ENCODE measurements at regions not wholly inside any gene's neighbourhood (a gene's known extent, or its start where the extent isn't known, plus 50 kb on each side); places are given as distances from the start of the nearest gene placed in this dataset.

DNA sequence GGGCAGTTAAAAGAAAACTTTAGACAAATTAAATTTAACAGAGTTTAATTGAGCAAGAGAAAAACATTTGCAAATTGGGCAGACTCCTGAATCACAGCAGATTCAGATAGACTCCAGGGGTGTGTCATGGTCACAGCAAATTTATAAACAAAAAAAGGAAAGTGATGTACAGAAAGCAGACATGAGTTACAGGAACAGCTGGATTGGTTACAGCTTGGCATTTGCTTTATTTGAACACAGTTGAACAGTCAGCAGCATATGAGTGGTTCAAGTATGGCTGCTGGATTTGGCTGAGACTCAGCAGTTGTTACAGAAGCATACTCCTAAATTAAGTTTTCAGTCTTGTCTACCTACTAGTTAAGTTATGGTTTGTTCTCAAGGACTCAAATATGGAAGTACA is 82.3 kb upstream of the NYAP2 start:
- DNase-seq (ENCODE audit: low spot score): no peak
- TF ChIP-seq, protein P1, sequence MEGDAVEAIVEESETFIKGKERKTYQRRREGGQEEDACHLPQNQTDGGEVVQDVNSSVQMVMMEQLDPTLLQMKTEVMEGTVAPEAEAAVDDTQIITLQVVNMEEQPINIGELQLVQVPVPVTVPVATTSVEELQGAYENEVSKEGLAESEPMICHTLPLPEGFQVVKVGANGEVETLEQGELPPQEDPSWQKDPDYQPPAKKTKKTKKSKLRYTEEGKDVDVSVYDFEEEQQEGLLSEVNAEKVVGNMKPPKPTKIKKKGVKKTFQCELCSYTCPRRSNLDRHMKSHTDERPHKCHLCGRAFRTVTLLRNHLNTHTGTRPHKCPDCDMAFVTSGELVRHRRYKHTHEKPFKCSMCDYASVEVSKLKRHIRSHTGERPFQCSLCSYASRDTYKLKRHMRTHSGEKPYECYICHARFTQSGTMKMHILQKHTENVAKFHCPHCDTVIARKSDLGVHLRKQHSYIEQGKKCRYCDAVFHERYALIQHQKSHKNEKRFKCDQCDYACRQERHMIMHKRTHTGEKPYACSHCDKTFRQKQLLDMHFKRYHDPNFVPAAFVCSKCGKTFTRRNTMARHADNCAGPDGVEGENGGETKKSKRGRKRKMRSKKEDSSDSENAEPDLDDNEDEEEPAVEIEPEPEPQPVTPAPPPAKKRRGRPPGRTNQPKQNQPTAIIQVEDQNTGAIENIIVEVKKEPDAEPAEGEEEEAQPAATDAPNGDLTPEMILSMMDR (IDR thresholded peaks at IDR 0.05; ENCODE audit: extremely low read depth, missing control alignments): no peak

DNA sequence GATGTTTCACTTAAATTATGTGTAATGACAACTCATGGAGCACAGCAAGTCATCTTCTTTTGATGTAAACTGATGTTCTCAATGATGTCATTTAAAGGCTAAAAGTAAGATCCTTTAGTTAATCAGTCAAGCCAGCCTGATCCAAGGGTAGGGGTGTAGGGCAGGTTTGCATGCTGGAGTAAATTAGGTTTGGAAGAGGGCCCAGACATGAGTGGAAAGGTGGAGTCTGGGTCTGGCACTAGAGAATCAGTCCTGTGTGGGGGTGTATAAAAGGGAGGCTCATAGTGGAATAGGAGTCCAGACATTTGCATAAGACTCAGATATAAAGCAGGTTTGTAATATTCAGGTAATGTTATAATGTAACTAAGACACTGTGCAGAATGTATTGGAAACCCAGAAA is 88.8 kb upstream of the NYAP2 start:
- no peak for DNase-seq (ENCODE audit: low spot score)
- TF ChIP-seq, protein P1 (IDR thresholded peaks at IDR 0.05; ENCODE audit: extremely low read depth, missing control alignments): no peak

DNA sequence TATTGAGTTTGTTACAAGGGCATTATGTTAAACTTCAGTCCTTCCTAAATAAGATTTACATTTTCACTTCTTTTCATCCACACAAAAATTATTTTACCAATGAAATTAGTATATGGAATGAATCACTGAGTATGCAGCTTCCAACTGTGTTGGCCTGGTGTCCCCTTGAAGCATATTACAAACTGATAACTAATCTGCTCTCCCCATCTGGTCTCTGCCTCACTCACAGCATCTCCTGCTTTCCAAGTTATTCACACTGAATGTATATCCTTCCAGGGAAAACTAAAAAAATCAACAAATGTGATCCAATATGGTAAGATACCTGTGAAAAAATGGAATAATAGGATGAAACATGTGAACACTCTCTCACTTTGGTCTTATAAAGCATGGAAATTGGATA is 90.0 kb upstream of the NYAP2 start:
- TF ChIP-seq, protein P1 (IDR thresholded peaks at IDR 0.05; ENCODE audit: extremely low read depth, missing control alignments): no peak
- no peak for DNase-seq (ENCODE audit: low spot score)

DNA sequence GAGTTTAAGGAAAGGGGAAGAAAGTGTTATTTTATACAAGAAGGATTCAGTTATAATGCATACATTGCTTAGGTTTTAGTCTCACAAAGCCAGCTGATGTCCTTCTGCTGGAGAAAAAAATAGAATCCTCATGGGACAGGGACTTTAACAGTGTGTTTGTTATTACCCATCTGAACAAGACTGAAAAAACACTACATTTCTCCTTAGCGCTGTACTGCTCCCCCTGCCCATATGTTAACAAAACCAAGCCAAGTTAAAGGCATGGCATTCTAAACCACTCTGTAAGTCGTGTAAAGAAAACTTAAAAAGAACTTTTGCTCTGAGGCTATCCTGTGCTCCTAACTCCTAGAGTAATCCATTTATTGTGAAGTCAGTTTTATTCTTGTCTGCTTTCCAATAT is 102.6 kb upstream of the NYAP2 start:
- no peak for DNase-seq (ENCODE audit: low spot score)
- TF ChIP-seq, protein P1 (IDR thresholded peaks at IDR 0.05; ENCODE audit: extremely low read depth, missing control alignments): no peak

DNA sequence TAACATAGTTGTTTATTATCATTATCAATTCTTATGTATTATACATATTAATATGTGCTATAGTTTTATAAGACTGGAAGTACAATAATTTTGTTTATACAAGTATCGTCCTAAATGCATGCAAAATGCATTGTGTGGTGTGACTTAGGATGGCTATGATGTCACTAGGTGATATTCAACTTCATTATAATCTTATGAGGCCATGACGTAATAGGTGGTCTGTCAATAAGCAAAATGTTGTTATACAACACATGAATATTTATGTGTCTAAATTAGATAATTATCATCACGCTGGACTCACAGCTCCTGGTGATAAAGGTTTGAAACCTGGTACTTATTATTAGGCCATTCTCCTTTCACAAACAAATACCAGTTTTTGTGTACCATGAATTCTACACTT is 104.4 kb upstream of the NYAP2 start:
- TF ChIP-seq, protein P1 (IDR thresholded peaks at IDR 0.05; ENCODE audit: extremely low read depth, missing control alignments): no peak
- DNase-seq (ENCODE audit: low spot score): no peak

DNA sequence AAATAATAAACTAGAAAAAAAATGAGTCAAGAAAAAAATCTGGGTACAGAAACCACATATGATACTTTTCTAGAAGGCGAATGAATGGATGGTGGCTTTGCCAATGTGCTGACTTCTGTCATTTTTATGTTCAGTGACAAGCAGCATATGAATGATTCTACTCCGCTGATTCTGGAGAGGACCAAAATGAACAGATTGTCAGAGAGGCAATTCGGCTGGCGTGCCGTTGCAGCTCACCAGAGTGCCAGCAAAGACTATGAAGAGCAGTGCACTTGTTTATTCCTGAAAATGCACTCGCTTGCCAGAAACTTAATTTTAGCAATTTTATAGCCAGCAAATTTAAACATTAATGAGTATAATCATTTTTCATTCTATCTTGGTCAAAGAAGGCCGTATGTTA is 105.9 kb upstream of the NYAP2 start:
- TF ChIP-seq, protein P1 (IDR thresholded peaks at IDR 0.05; ENCODE audit: extremely low read depth, missing control alignments): no peak
- no peak for DNase-seq (ENCODE audit: low spot score)

DNA sequence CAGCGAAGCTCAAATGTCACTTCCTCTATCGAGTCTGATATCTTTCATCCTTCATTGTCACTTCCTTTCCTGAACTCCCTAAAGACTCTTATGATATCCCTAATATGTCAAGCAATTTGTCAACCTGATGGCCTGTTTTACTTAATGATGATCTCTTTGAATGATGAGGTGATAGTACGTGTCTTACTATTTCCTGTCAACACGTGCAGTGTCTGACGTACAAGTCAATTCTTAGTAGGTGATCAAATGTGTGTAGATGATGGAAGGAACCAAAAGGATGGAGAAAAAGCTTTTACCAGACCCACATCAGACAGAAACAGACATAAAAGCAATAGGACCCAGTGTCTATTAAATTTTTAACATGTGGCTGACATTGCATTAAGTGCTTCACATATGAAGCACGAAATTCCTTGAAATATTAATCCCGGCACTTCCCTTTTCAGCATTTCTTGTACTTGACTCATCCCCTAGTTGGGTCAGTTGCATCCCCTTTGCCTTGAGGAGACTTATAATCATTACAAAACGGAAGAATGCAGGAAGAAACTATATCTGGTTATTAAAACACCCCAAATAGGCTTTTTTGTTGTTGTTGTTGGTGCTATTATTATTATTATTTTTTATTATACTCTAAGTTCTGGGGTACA is 108.6 kb upstream of the NYAP2 start:
- TF ChIP-seq, protein P1 (IDR thresholded peaks at IDR 0.05; ENCODE audit: extremely low read depth, missing control alignments): no peak
- DNase-seq (ENCODE audit: low spot score): no peak
